22Rv1 (cell line): ENCODE measurements at regions not wholly inside any gene's neighbourhood (a gene's known extent, or its start where the extent isn't known, plus 50 kb on each side); places are given as distances from the start of the nearest gene placed in this dataset.

Source experiments
- ZFX ChIP-seq: fragments of 450-650 bp; IDR thresholded peaks from 2 replicates; pipeline ENCODE4 v1.6.1; 2017; ENCODE audit warnings: antibody characterized with exemption, borderline replicate concordance
- TF ChIP-seq, protein P1 (sequence below): fragments of 450-650 bp; IDR thresholded peaks from 2 replicates; pipeline ENCODE4 v1.5.1; 2017; ENCODE audit warnings: mild to moderate bottlenecking

- TF ChIP-seq, protein P1, sequence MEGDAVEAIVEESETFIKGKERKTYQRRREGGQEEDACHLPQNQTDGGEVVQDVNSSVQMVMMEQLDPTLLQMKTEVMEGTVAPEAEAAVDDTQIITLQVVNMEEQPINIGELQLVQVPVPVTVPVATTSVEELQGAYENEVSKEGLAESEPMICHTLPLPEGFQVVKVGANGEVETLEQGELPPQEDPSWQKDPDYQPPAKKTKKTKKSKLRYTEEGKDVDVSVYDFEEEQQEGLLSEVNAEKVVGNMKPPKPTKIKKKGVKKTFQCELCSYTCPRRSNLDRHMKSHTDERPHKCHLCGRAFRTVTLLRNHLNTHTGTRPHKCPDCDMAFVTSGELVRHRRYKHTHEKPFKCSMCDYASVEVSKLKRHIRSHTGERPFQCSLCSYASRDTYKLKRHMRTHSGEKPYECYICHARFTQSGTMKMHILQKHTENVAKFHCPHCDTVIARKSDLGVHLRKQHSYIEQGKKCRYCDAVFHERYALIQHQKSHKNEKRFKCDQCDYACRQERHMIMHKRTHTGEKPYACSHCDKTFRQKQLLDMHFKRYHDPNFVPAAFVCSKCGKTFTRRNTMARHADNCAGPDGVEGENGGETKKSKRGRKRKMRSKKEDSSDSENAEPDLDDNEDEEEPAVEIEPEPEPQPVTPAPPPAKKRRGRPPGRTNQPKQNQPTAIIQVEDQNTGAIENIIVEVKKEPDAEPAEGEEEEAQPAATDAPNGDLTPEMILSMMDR = no peak
- TF ChIP-seq ZFX = no peak
These were observed 1328.2 kb downstream of the OLFM4 start for GRCh38 chr13:54356849-54357248.
